GM12878 (cell line): ENCODE measurements at regions not wholly inside any gene's neighbourhood (a gene's known extent, or its start where the extent isn't known, plus 50 kb on each side); places are given as distances from the start of the nearest gene placed in this dataset.

Source experiments
- CUX1 ChIP-seq: IDR thresholded peaks from 2 replicates; pipeline ENCODE4 v1.6.1; 2012; ENCODE audit warnings: improper control_type of control experiment, low read depth, low read length; ENCODE audit not compliant: insufficient replicate concordance
- ELK1 ChIP-seq: IDR thresholded peaks from 2 replicates; pipeline ENCODE4 v1.6.1; 2012; ENCODE audit warnings: low read depth, low read length, improper control_type of control experiment
- FOS ChIP-seq: IDR thresholded peaks from 3 replicates; pipeline ENCODE4 v1.6.1; 2011; ENCODE audit warnings: borderline replicate concordance; ENCODE audit not compliant: insufficient read length; ENCODE audit errors: extremely low read depth
- FOXK2 ChIP-seq: fragments of 450-650 bp; IDR thresholded peaks from 2 replicates; pipeline ENCODE4 v1.6.1; 2017; ENCODE audit warnings: mild to moderate bottlenecking, moderate library complexity
- GATAD2B ChIP-seq: fragments of 450-650 bp; conservative IDR thresholded peaks from 2 replicates; pipeline ENCODE4 v1.6.1; 2017; ENCODE audit warnings: low read depth, mild to moderate bottlenecking, moderate library complexity
- PAX5 ChIP-seq: IDR thresholded peaks from 2 replicates; pipeline ENCODE4 v1.6.1; 2011; ENCODE audit warnings: low read depth, low read length, borderline replicate concordance
- POU2F2 ChIP-seq: IDR thresholded peaks from 3 replicates; pipeline ENCODE4 v1.6.1; 2011; ENCODE audit warnings: low read depth, mild to moderate bottlenecking, low read length, borderline replicate concordance
- SMAD1 ChIP-seq: fragments of 450-650 bp; IDR thresholded peaks from 2 replicates; pipeline ENCODE4 v1.6.1; 2018; ENCODE audit warnings: mild to moderate bottlenecking, low read depth; ENCODE audit not compliant: partially characterized antibody
- ZNF217 ChIP-seq: fragments of 450-650 bp; IDR thresholded peaks from 2 replicates; pipeline ENCODE4 v1.6.1; 2017; ENCODE audit warnings: antibody characterized with exemption, mild to moderate bottlenecking
- ZNF384 ChIP-seq: IDR thresholded peaks from 2 replicates; pipeline ENCODE4 v1.6.1; 2012; ENCODE audit warnings: low read depth, mild to moderate bottlenecking, low read length, improper control_type of control experiment, borderline replicate concordance
- TF ChIP-seq, protein P1 (sequence below): fragments of 450-650 bp; IDR thresholded peaks from 2 replicates; pipeline ENCODE4 v1.6.1; 2018; ENCODE audit warnings: borderline replicate concordance, mild to moderate bottlenecking; ENCODE audit not compliant: partially characterized antibody
- TF ChIP-seq, protein P2 (sequence below): IDR thresholded peaks from 2 replicates; pipeline ENCODE4 v1.6.1; 2011; ENCODE audit warnings: borderline replicate concordance, low read depth, mild to moderate bottlenecking, moderate library complexity, low read length; ENCODE audit not compliant: insufficient read depth, poor library complexity, severe bottlenecking
- TF ChIP-seq, protein P3 (sequence below): fragments of 150-350 bp; IDR thresholded peaks from 2 replicates; pipeline ENCODE4 v1.6.1; 2016; ENCODE audit warnings: low read depth, low read length

DNA sequence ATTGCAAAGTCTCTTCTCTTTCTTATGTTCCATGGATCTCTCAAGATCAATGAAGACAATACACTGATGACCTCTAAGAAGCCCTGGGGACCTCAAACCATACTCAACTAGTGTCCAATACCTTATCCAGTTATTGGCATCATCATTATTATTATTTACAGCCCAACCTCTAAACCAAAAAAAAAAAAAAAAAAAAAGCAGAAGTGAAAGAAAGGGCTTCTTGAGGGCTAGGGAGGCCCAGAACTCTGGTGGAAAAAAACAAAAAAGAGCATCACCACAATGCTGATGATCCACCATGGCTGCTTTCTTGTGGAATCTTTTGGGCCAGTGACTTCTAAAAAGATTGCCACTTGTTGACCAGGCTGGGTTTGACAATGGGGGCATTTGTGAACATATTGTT, 324.9 kb downstream of the LPIN1 start (continued):
- TF ChIP-seq ELK1 (no peak), ZNF384 (peak; percentile 99), FOXK2 (no peak), FOS (no peak), SMAD1 (no peak), POU2F2 (0 out of 3 replicates have a peak, but pooled peaks have one; percentile 21), ZNF217 (no peak), GATAD2B (no peak), CUX1 (peak; percentile 33), PAX5 (0 out of 2 replicates have a peak, but pooled peaks have one; percentile 48)
- TF ChIP-seq, protein P1, sequence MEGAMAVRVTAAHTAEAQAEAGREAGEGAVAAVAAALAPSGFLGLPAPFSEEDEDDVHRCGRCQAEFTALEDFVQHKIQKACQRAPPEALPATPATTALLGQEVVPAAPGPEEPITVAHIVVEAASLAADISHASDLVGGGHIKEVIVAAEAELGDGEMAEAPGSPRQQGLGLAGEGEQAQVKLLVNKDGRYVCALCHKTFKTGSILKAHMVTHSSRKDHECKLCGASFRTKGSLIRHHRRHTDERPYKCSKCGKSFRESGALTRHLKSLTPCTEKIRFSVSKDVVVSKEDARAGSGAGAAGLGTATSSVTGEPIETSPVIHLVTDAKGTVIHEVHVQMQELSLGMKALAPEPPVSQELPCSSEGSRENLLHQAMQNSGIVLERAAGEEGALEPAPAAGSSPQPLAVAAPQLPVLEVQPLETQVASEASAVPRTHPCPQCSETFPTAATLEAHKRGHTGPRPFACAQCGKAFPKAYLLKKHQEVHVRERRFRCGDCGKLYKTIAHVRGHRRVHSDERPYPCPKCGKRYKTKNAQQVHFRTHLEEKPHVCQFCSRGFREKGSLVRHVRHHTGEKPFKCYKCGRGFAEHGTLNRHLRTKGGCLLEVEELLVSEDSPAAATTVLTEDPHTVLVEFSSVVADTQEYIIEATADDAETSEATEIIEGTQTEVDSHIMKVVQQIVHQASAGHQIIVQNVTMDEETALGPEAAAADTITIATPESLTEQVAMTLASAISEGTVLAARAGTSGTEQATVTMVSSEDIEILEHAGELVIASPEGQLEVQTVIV: no peak
- TF ChIP-seq, protein P2, sequence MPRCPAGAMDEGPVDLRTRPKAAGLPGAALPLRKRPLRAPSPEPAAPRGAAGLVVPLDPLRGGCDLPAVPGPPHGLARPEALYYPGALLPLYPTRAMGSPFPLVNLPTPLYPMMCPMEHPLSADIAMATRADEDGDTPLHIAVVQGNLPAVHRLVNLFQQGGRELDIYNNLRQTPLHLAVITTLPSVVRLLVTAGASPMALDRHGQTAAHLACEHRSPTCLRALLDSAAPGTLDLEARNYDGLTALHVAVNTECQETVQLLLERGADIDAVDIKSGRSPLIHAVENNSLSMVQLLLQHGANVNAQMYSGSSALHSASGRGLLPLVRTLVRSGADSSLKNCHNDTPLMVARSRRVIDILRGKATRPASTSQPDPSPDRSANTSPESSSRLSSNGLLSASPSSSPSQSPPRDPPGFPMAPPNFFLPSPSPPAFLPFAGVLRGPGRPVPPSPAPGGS: no peak
- TF ChIP-seq, protein P3, sequence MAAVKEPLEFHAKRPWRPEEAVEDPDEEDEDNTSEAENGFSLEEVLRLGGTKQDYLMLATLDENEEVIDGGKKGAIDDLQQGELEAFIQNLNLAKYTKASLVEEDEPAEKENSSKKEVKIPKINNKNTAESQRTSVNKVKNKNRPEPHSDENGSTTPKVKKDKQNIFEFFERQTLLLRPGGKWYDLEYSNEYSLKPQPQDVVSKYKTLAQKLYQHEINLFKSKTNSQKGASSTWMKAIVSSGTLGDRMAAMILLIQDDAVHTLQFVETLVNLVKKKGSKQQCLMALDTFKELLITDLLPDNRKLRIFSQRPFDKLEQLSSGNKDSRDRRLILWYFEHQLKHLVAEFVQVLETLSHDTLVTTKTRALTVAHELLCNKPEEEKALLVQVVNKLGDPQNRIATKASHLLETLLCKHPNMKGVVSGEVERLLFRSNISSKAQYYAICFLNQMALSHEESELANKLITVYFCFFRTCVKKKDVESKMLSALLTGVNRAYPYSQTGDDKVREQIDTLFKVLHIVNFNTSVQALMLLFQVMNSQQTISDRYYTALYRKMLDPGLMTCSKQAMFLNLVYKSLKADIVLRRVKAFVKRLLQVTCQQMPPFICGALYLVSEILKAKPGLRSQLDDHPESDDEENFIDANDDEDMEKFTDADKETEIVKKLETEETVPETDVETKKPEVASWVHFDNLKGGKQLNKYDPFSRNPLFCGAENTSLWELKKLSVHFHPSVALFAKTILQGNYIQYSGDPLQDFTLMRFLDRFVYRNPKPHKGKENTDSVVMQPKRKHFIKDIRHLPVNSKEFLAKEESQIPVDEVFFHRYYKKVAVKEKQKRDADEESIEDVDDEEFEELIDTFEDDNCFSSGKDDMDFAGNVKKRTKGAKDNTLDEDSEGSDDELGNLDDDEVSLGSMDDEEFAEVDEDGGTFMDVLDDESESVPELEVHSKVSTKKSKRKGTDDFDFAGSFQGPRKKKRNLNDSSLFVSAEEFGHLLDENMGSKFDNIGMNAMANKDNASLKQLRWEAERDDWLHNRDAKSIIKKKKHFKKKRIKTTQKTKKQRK: no peak
